HEK293 (cell line): ENCODE measurements at regions not wholly inside any gene's neighbourhood (a gene's known extent, or its start where the extent isn't known, plus 50 kb on each side); places are given as distances from the start of the nearest gene placed in this dataset.

ENCODE experiments used
- CTCF ChIA-PET: fragments of 350-600 bp; formaldehyde crosslinking; extraction: SDS; loops from one replicate; lab custom pipeline; 2021; ENCODE audit warnings: antibody characterized with exemption; lab: Yijun Ruan, JAX
- POLR2A ChIA-PET: fragments of 300-600 bp; formaldehyde crosslinking; extraction: SDS; loops from one replicate; lab custom pipeline; 2020; ENCODE audit warnings: antibody characterized with exemption, inconsistent platforms; lab: Yijun Ruan, JAX
- H3K27ac ChIP-seq: fragments of 200-500 bp; sonication (Bioruptor generic); 2 replicates; pipeline ENCODE4 v1.5.1; 2014; ENCODE audit warnings: low read depth, low read length, control low read depth, inconsistent platforms; ENCODE audit errors: extremely low read depth
- H3K36me3 ChIP-seq, 2 experiments: fragments of 200-500 bp in 1 of 2; sonication (Bioruptor generic) in 1 of 2; 1 replicate in 1 of 2; 2 replicates in 1 of 2; pipeline ENCODE4 v1.5.1; 2014 to 2017; ENCODE audit warnings: inconsistent platforms in 2 of 2, low read length in 2 of 2; ENCODE audit not compliant: control insufficient read depth in 2 of 2, insufficient read depth in 1 of 2
- H3K4me1 ChIP-seq: fragments of 200-500 bp; sonication (Bioruptor generic); 2 replicates; pipeline ENCODE4 v1.5.1; 2014; ENCODE audit warnings: mild to moderate bottlenecking, low read length, inconsistent platforms; ENCODE audit not compliant: control insufficient read depth, insufficient read depth
- H3K4me3 ChIP-seq: 2 replicates; pipeline ENCODE4 v1.5.1; 2011; ENCODE audit warnings: low read depth, mild to moderate bottlenecking, control low read depth, low read length, moderate library complexity
- H3K9me3 ChIP-seq: fragments of 200-500 bp; sonication (Bioruptor generic); 2 replicates; pipeline ENCODE4 v1.5.1; 2014; ENCODE audit warnings: low read depth, low read length, inconsistent platforms; ENCODE audit not compliant: control insufficient read depth, insufficient read depth
- BCL11B ChIP-seq: fragments of 450-650 bp; formaldehyde crosslinking; IDR thresholded peaks from 2 replicates; pipeline ENCODE4 v1.5.1; 2016; ENCODE audit warnings: low read depth, missing biosample characterization, missing genetic modification characterization
- CTCF ChIP-seq: fragments of 450-650 bp; formaldehyde crosslinking; IDR thresholded peaks from 2 replicates; pipeline ENCODE4 v1.5.1; 2016; ENCODE audit warnings: missing biosample characterization, missing genetic modification characterization
- OVOL3 ChIP-seq: fragments of 450-650 bp; formaldehyde crosslinking; IDR thresholded peaks from 2 replicates; pipeline ENCODE4 v1.5.1; 2016; ENCODE audit warnings: missing biosample characterization, missing genetic modification characterization
- RBAK ChIP-seq: fragments of 450-650 bp; formaldehyde crosslinking; IDR thresholded peaks from 2 replicates; pipeline ENCODE4 v1.5.1; 2016; ENCODE audit warnings: missing biosample characterization, missing genetic modification characterization
- YY2 ChIP-seq: fragments of 450-650 bp; formaldehyde crosslinking; IDR thresholded peaks from 2 replicates; pipeline ENCODE4 v1.5.1; 2016; ENCODE audit warnings: missing biosample characterization, missing genetic modification characterization
- ZFP37 ChIP-seq: fragments of 450-650 bp; formaldehyde crosslinking; IDR thresholded peaks from 2 replicates; pipeline ENCODE4 v1.5.1; 2016; ENCODE audit warnings: missing biosample characterization, missing genetic modification characterization
- ZNF184 ChIP-seq: fragments of 450-650 bp; IDR thresholded peaks from 2 replicates; pipeline ENCODE4 v1.5.1; 2018; ENCODE audit warnings: missing biosample characterization, mild to moderate bottlenecking, missing genetic modification characterization
- ZNF23 ChIP-seq: fragments of 450-650 bp; formaldehyde crosslinking; IDR thresholded peaks from 2 replicates; pipeline ENCODE4 v1.5.1; 2016; ENCODE audit warnings: missing biosample characterization, missing genetic modification characterization, borderline replicate concordance
- ZNF24 ChIP-seq: fragments of 450-650 bp; formaldehyde crosslinking; IDR thresholded peaks from 2 replicates; pipeline ENCODE4 v1.5.1; 2016; ENCODE audit warnings: missing biosample characterization, missing genetic modification characterization
- ZNF274 ChIP-seq, 2 experiments: fragments of 200-500 bp in 1 of 2; fragments of 450-650 bp in 1 of 2; sonication (Bioruptor generic) in 1 of 2; formaldehyde crosslinking in 1 of 2; IDR thresholded peaks; 2 replicates each; pipeline versions ENCODE4 v1.5.1 to v1.6.1; 2014 to 2016; ENCODE audit warnings: borderline replicate concordance in 1 of 2, inconsistent platforms in 1 of 2, low read length in 1 of 2, missing biosample characterization in 1 of 2, missing genetic modification characterization in 1 of 2
- ZNF324 ChIP-seq: fragments of 450-650 bp; formaldehyde crosslinking; IDR thresholded peaks from 2 replicates; pipeline ENCODE4 v1.5.1; 2016; ENCODE audit warnings: missing biosample characterization, missing genetic modification characterization
- ZNF362 ChIP-seq: fragments of 450-650 bp; formaldehyde crosslinking; IDR thresholded peaks from 2 replicates; pipeline ENCODE4 v1.5.1; 2016; ENCODE audit warnings: missing biosample characterization, missing genetic modification characterization
- ZNF394 ChIP-seq: fragments of 450-650 bp; formaldehyde crosslinking; IDR thresholded peaks from 2 replicates; pipeline ENCODE4 v1.5.1; 2016; ENCODE audit warnings: missing biosample characterization, missing genetic modification characterization, mild to moderate bottlenecking, moderate library complexity, borderline replicate concordance
- ZNF404 ChIP-seq: fragments of 450-650 bp; formaldehyde crosslinking; IDR thresholded peaks from 2 replicates; pipeline ENCODE4 v1.5.1; 2017; ENCODE audit warnings: missing biosample characterization, missing genetic modification characterization
- ZNF488 ChIP-seq: fragments of 450-650 bp; formaldehyde crosslinking; IDR thresholded peaks from 2 replicates; pipeline ENCODE4 v1.5.1; 2016; ENCODE audit warnings: missing biosample characterization, missing genetic modification characterization
- ZNF514 ChIP-seq: fragments of 450-650 bp; formaldehyde crosslinking; IDR thresholded peaks from 2 replicates; pipeline ENCODE4 v1.5.1; 2016; ENCODE audit warnings: missing biosample characterization, missing genetic modification characterization
- ZNF529 ChIP-seq: fragments of 450-650 bp; formaldehyde crosslinking; IDR thresholded peaks from 2 replicates; pipeline ENCODE4 v1.5.1; 2017; ENCODE audit warnings: missing genetic modification characterization, missing biosample characterization; ENCODE audit not compliant: insufficient replicate concordance
- ZNF555 ChIP-seq: fragments of 450-650 bp; formaldehyde crosslinking; conservative IDR thresholded peaks from 2 replicates; pipeline ENCODE4 v1.5.1; 2017; ENCODE audit warnings: missing biosample characterization, mild to moderate bottlenecking, missing genetic modification characterization, inconsistent platforms
- ZNF561 ChIP-seq: fragments of 450-650 bp; IDR thresholded peaks from 2 replicates; pipeline ENCODE4 v1.5.1; 2018; ENCODE audit warnings: missing biosample characterization, missing genetic modification characterization, borderline replicate concordance
- ZNF571 ChIP-seq: fragments of 450-650 bp; formaldehyde crosslinking; IDR thresholded peaks from 2 replicates; pipeline ENCODE4 v1.5.0; 2017; ENCODE audit warnings: missing biosample characterization, missing genetic modification characterization
- ZNF596 ChIP-seq: fragments of 450-650 bp; IDR thresholded peaks from 2 replicates; pipeline ENCODE4 v1.5.0; 2018; ENCODE audit warnings: missing biosample characterization, mild to moderate bottlenecking, missing genetic modification characterization, moderate library complexity
- ZNF610 ChIP-seq: fragments of 450-650 bp; formaldehyde crosslinking; IDR thresholded peaks from 2 replicates; pipeline ENCODE4 v1.5.1; 2016; ENCODE audit warnings: missing biosample characterization, missing genetic modification characterization, borderline replicate concordance
- ZNF654 ChIP-seq: fragments of 450-650 bp; formaldehyde crosslinking; IDR thresholded peaks from 2 replicates; pipeline ENCODE4 v1.5.1; 2016; ENCODE audit warnings: low read depth, missing biosample characterization, missing genetic modification characterization
- ZNF658 ChIP-seq: fragments of 450-650 bp; formaldehyde crosslinking; IDR thresholded peaks from 2 replicates; pipeline ENCODE4; 2016; ENCODE audit warnings: missing biosample characterization, missing genetic modification characterization
- ZNF701 ChIP-seq: fragments of 450-650 bp; formaldehyde crosslinking; IDR thresholded peaks from 2 replicates; pipeline ENCODE4 v1.5.1; 2016; ENCODE audit warnings: missing biosample characterization, missing genetic modification characterization
- ZNF76 ChIP-seq: fragments of 450-650 bp; formaldehyde crosslinking; IDR thresholded peaks from 2 replicates; pipeline ENCODE4; 2016; ENCODE audit warnings: low read depth, missing biosample characterization, missing genetic modification characterization, borderline replicate concordance
- TF ChIP-seq, protein P1 (sequence below): fragments of 450-650 bp; IDR thresholded peaks from 2 replicates; pipeline ENCODE4 v1.5.1; 2018; ENCODE audit warnings: missing biosample characterization, mild to moderate bottlenecking, missing genetic modification characterization

- H3K36me3 ChIP-seq = no peaks in the 10 kb centered on the region; a peak in 1 of 3 replicates
- H3K4me3 ChIP-seq = no peak overlapping the region
- CTCF ChIA-PET = interaction anchor here (0.6 to 10.7 kb wide), 19 partner anchors 9 to 1808 kb away, joined by 3 to 225 read pairs (median 4); no protein-coding TSS in a partner anchor
- TF ChIP-seq ZFP37 (tag by site-specific recombination) (no peak), ZNF23 (tag by site-specific recombination) (no peak), OVOL3 (tag by site-specific recombination) (no peak), ZNF488 (no peak), ZNF654 (peak; percentile 45), ZNF529 (no peak), CTCF (tag by site-specific recombination) (peak; percentile 53; the same call in 1 of the 2 replicates), ZNF404 (no peak)
- TF ChIP-seq, all 188 proteins: peak for 2
- no peak overlapping the region for H3K27ac ChIP-seq
- H3K4me1 ChIP-seq = peaks cover 3% of the 10 kb centered on the region; the same call in 1 of the 2 replicates
- H3K9me3 ChIP-seq = no peaks in the 10 kb centered on the region
- POLR2A ChIA-PET = interaction anchor here (0.6 kb wide), 1 partner anchor 661 kb away, joined by 3 read pairs; no protein-coding TSS in a partner anchor
Observed at GRCh38 chr19:30686176-30686820, 314.1 kb downstream of the ZNF536 start.

GRCh38 chr19:30685426-30686000 is 313.3 kb downstream of the ZNF536 start:
- no peaks in the 10 kb centered on the region for H3K9me3 ChIP-seq

DNA sequence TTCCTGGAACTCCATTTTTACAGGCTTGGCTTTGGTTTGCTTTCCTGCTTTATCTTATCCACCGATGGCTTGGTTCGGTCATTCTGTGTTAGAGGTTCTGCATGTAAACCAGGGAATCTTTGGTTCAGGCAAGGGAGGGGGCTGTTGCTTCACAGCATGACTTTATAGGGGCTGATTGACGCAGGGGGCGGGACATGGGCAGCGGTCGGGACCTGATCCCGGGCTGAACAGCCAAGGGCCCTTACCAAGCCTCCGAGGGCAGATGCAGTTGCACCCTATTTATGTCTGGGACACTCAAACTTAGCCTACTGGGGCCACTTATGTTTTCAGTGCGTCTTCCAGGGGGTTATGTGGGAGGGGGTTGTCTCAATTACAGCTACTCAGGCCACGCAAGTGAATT is 312.4 kb downstream of the ZNF536 start:
- Histone ChIP-seq H3K9me3 (no peaks in the 10 kb centered on the region), H3K36me3 (no peaks in the 10 kb centered on the region; a peak in 1 of 3 replicates), H3K27ac (no peak overlapping the region), H3K4me3 (no peak overlapping the region), H3K4me1 (peaks cover 3% of the 10 kb centered on the region; the same call in 1 of the 2 replicates)
- TF ChIP-seq ZNF184 (no peak), ZNF274 (IDR thresholded peaks at IDR 0.05; ENCODE audit: low read length) (no peak), ZNF274 (tag by site-specific recombination; IDR thresholded peaks at IDR 0.05; ENCODE audit: borderline replicate concordance) (no peak), ZNF76 (no peak), ZNF561 (tag by site-specific recombination) (no peak), ZNF555 (tag by site-specific recombination) (no peak), ZNF362 (no peak), ZNF324 (tag by site-specific recombination) (no peak), YY2 (tag by site-specific recombination) (no peak), ZNF596 (tag by site-specific recombination) (no peak), ZNF394 (tag by site-specific recombination) (no peak), ZNF24 (no peak), RBAK (tag by site-specific recombination) (no peak), ZNF571 (no peak)
- POLR2A ChIA-PET = no interaction called here
- CTCF ChIA-PET = interaction anchor here (0.5 to 10.7 kb wide), 10 partner anchors 10 to 1848 kb away, joined by 3 to 225 read pairs (median 4); no protein-coding TSS in a partner anchor

More at GRCh38 chr19:30685426-30686000, 313.3 kb downstream of the ZNF536 start:
- H3K4me3 ChIP-seq = no peak overlapping the region
- TF ChIP-seq ZNF184 (no peak), ZNF658 (tag by site-specific recombination) (no peak), ZNF514 (tag by site-specific recombination) (no peak), BCL11B (tag by site-specific recombination) (no peak), ZNF701 (tag by site-specific recombination) (no peak), ZNF610 (no peak)
- TF ChIP-seq, protein P1, sequence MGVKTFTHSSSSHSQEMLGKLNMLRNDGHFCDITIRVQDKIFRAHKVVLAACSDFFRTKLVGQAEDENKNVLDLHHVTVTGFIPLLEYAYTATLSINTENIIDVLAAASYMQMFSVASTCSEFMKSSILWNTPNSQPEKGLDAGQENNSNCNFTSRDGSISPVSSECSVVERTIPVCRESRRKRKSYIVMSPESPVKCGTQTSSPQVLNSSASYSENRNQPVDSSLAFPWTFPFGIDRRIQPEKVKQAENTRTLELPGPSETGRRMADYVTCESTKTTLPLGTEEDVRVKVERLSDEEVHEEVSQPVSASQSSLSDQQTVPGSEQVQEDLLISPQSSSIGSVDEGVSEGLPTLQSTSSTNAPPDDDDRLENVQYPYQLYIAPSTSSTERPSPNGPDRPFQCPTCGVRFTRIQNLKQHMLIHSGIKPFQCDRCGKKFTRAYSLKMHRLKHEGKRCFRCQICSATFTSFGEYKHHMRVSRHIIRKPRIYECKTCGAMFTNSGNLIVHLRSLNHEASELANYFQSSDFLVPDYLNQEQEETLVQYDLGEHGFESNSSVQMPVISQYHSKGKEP = no peak
- H3K36me3 ChIP-seq = no peaks in the 10 kb centered on the region; a peak in 1 of 3 replicates
- POLR2A ChIA-PET = interaction anchor here (0.6 kb wide), 1 partner anchor 661 kb away, joined by 3 read pairs; no protein-coding TSS in a partner anchor
- peaks cover 3% of the 10 kb centered on the region; the same call in 1 of the 2 replicates for H3K4me1 ChIP-seq
- H3K27ac ChIP-seq = no peak overlapping the region
- CTCF ChIA-PET = interaction anchor here (0.5 to 10.7 kb wide), 20 partner anchors 8 to 1847 kb away, joined by 3 to 225 read pairs (median 4); no protein-coding TSS in a partner anchor
